Neural cell (in vitro differentiated cells): ENCODE measurements at regions not wholly inside any gene's neighbourhood (a gene's known extent, or its start where the extent isn't known, plus 50 kb on each side); places are given as distances from the start of the nearest gene placed in this dataset.
"Not testable (repeated sequence)": the region's sequence is repeated elsewhere in the genome, so short reads cannot be mapped to it uniquely, and the experiment has no call there.

Experiments
- H2AFZ ChIP-seq: fragments of 200-600, 300-800 bp; sonication (generic), shearing (Covaris generic); 2 replicates; pipeline ENCODE4 v1.6.0; 2014; ENCODE audit warnings: low read depth, mild to moderate bottlenecking, antibody characterized with exemption, low read length, moderate library complexity
- H3F3A ChIP-seq: fragments of 200-600 bp; shearing (Covaris generic); 2 replicates; pipeline ENCODE4 v1.6.1; 2016; ENCODE audit warnings: mild to moderate bottlenecking, moderate library complexity, mixed read lengths, antibody characterized with exemption, low read length; ENCODE audit not compliant: insufficient read depth, poor library complexity, severe bottlenecking
- H3K27ac ChIP-seq: fragments of 200-600, 300-800 bp; sonication (generic), shearing (Covaris generic); 2 replicates; pipeline ENCODE4 v1.5.1; 2014; ENCODE audit warnings: mild to moderate bottlenecking, low read length, moderate library complexity
- H3K27me3 ChIP-seq: fragments of 300-800, 200-600 bp; sonication (generic), shearing (Covaris generic); 2 replicates; pipeline ENCODE4 v1.6.0; 2014; ENCODE audit warnings: mild to moderate bottlenecking, low read depth, low read length, moderate library complexity; ENCODE audit not compliant: insufficient read depth
- H3K36me3 ChIP-seq: fragments of 300-800, 200-600 bp; sonication (generic), shearing (Covaris generic); 2 replicates; pipeline ENCODE4 v1.5.1; 2014; ENCODE audit warnings: mild to moderate bottlenecking, antibody characterized with exemption, low read length, moderate library complexity; ENCODE audit not compliant: insufficient read depth
- H3K4me2 ChIP-seq: fragments of 300-800, 200-600 bp; sonication (generic), shearing (Covaris generic); 2 replicates; pipeline ENCODE4 v1.6.0; 2014; ENCODE audit warnings: mild to moderate bottlenecking, low read length
- H3K4me3 ChIP-seq: fragments of 300-800, 200-600 bp; sonication (generic), shearing (Covaris generic); 2 replicates; pipeline ENCODE4 v1.5.1; 2014; ENCODE audit warnings: mild to moderate bottlenecking, low read length, moderate library complexity
- H3K79me2 ChIP-seq: fragments of 200-600 bp; shearing (Covaris generic); replicated peaks from 2 replicates; pipeline ENCODE4 v1.6.0; 2014; ENCODE audit warnings: mild to moderate bottlenecking, low read length, moderate library complexity; ENCODE audit not compliant: insufficient read depth
- H3K9ac ChIP-seq: fragments of 300-800, 200-600 bp; sonication (generic), shearing (Covaris generic); 2 replicates; pipeline ENCODE4 v1.6.1; 2016; ENCODE audit warnings: mild to moderate bottlenecking, low read length, mixed read lengths
- H3K9me2 ChIP-seq: fragments of 200-600 bp; shearing (Covaris generic); 2 replicates; pipeline ENCODE4 v1.6.1; 2016; ENCODE audit warnings: mild to moderate bottlenecking, low read length, mixed read lengths; ENCODE audit not compliant: insufficient read depth
- H3K9me3 ChIP-seq: fragments of 200-600, 300-800 bp; sonication (generic), shearing (Covaris generic); 2 replicates; pipeline ENCODE4 v1.6.1; 2016; ENCODE audit warnings: mild to moderate bottlenecking, mixed run types, low read length, moderate library complexity, mixed read lengths
- H4K20me1 ChIP-seq: fragments of 200-600 bp; shearing (Covaris generic); 2 replicates; pipeline ENCODE4 v1.6.1; 2016; ENCODE audit warnings: mild to moderate bottlenecking, mixed run types; ENCODE audit not compliant: insufficient read depth
- EP300 ChIP-seq: fragments of 450-650 bp; conservative IDR thresholded peaks from 2 replicates; pipeline ENCODE4 v1.6.1; 2014; ENCODE audit warnings: antibody characterized with exemption, mild to moderate bottlenecking, moderate library complexity; ENCODE audit not compliant: poor library complexity, severe bottlenecking
- EZH2 ChIP-seq: fragments of 200-600, 300-800 bp; shearing (Covaris generic), sonication (generic); IDR thresholded peaks from 2 replicates; pipeline ENCODE4 v1.6.1; 2014; ENCODE audit warnings: antibody characterized with exemption, low read length, borderline replicate concordance, mild to moderate bottlenecking; ENCODE audit not compliant: insufficient read depth, poor library complexity, severe bottlenecking
- MXI1 ChIP-seq: fragments of 450-650 bp; conservative IDR thresholded peaks from 2 replicates; pipeline ENCODE4 v1.6.1; 2014; ENCODE audit warnings: antibody characterized with exemption, mild to moderate bottlenecking; ENCODE audit not compliant: poor library complexity, severe bottlenecking
- POLR2AphosphoS5 ChIP-seq: IDR thresholded peaks from 2 replicates; pipeline ENCODE4 v1.6.1; 2012
- RAD21 ChIP-seq: fragments of 450-650 bp; conservative IDR thresholded peaks from 2 replicates; pipeline ENCODE4 v1.6.1; 2014; ENCODE audit warnings: antibody characterized with exemption, mild to moderate bottlenecking, moderate library complexity
- SMC3 ChIP-seq: fragments of 450-650 bp; conservative IDR thresholded peaks from 2 replicates; pipeline ENCODE4 v1.6.1; 2014; ENCODE audit warnings: antibody characterized with exemption, mild to moderate bottlenecking, moderate library complexity; ENCODE audit not compliant: poor library complexity
- TAF1 ChIP-seq: IDR thresholded peaks from 2 replicates; pipeline ENCODE4 v1.6.1; 2012; ENCODE audit warnings: low read depth
- TF ChIP-seq, protein P1 (sequence below): fragments of 450-650 bp; IDR thresholded peaks from 2 replicates; pipeline ENCODE4 v1.5.1; 2014; ENCODE audit warnings: antibody characterized with exemption, mild to moderate bottlenecking, moderate library complexity; ENCODE audit not compliant: poor library complexity, severe bottlenecking
- TF ChIP-seq, protein P2 (sequence below): IDR thresholded peaks from 2 replicates; pipeline ENCODE4 v1.6.1; 2012; ENCODE audit warnings: borderline replicate concordance

DNA sequence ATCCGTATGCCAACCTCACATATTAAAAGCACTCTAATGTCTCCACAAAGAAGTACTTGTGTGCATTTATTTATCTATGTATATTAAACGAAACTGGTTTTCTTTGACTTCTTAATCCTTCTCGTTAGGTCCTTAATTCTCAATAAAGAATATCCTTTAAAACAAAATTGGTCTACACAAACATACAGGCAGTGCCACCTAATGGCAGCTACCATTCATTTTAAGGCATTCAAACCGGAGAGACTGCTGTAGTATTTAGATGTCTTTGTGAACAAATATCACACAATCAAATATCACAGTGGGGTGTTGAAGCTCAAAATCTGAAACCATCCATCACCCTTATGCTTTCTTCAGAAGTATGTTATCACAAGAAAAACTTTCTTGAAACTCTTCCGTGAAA lies 96.6 kb upstream of the IRAK1BP1 start:
- TF ChIP-seq RAD21 (no peak), POLR2AphosphoS5 (no peak)

DNA sequence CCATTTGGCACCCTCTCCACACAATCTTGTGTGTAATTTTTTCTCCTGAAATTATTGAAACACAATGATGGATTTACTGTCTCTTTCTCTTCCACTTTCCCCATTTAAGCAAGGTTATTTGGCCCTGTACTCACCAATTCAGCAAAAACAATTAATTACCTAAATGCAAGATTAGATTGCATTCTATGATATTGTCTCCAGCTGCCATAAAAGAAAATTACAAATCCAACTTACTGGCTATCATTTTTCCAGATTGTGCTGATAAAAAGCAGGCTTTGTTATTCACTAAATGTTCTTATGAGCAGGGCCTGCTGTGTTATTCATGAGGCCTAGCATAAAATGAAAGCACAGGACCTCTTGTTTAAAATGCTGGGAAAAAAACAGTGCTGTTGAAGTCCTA lies 95.8 kb upstream of the IRAK1BP1 start:
- H3K27me3 ChIP-seq = no peaks in the 10 kb centered on the region
- H3K79me2 ChIP-seq = no peaks in the 10 kb centered on the region
- H3K36me3 ChIP-seq = no peaks in the 10 kb centered on the region
- H3K27ac ChIP-seq = no peak overlapping the region
- H3K9me2 ChIP-seq = no peaks in the 10 kb centered on the region
- H3K4me2 ChIP-seq = no peak overlapping the region
- no peaks in the 10 kb centered on the region for H3F3A ChIP-seq
- no peak overlapping the region for H3K9ac ChIP-seq
- no peak overlapping the region for H3K4me3 ChIP-seq
- no peaks in the 10 kb centered on the region for H4K20me1 ChIP-seq
- no peak overlapping the region for H2AFZ ChIP-seq
- H3K9me3 ChIP-seq = no peaks in the 10 kb centered on the region
- TF ChIP-seq TAF1 (no peak), RAD21 (no peak), MXI1 (no peak), EP300 (no peak), POLR2AphosphoS5 (no peak), SMC3 (no peak), EZH2 (no peak)
- TF ChIP-seq, protein P1, sequence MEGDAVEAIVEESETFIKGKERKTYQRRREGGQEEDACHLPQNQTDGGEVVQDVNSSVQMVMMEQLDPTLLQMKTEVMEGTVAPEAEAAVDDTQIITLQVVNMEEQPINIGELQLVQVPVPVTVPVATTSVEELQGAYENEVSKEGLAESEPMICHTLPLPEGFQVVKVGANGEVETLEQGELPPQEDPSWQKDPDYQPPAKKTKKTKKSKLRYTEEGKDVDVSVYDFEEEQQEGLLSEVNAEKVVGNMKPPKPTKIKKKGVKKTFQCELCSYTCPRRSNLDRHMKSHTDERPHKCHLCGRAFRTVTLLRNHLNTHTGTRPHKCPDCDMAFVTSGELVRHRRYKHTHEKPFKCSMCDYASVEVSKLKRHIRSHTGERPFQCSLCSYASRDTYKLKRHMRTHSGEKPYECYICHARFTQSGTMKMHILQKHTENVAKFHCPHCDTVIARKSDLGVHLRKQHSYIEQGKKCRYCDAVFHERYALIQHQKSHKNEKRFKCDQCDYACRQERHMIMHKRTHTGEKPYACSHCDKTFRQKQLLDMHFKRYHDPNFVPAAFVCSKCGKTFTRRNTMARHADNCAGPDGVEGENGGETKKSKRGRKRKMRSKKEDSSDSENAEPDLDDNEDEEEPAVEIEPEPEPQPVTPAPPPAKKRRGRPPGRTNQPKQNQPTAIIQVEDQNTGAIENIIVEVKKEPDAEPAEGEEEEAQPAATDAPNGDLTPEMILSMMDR = no peak
- TF ChIP-seq, protein P2, sequence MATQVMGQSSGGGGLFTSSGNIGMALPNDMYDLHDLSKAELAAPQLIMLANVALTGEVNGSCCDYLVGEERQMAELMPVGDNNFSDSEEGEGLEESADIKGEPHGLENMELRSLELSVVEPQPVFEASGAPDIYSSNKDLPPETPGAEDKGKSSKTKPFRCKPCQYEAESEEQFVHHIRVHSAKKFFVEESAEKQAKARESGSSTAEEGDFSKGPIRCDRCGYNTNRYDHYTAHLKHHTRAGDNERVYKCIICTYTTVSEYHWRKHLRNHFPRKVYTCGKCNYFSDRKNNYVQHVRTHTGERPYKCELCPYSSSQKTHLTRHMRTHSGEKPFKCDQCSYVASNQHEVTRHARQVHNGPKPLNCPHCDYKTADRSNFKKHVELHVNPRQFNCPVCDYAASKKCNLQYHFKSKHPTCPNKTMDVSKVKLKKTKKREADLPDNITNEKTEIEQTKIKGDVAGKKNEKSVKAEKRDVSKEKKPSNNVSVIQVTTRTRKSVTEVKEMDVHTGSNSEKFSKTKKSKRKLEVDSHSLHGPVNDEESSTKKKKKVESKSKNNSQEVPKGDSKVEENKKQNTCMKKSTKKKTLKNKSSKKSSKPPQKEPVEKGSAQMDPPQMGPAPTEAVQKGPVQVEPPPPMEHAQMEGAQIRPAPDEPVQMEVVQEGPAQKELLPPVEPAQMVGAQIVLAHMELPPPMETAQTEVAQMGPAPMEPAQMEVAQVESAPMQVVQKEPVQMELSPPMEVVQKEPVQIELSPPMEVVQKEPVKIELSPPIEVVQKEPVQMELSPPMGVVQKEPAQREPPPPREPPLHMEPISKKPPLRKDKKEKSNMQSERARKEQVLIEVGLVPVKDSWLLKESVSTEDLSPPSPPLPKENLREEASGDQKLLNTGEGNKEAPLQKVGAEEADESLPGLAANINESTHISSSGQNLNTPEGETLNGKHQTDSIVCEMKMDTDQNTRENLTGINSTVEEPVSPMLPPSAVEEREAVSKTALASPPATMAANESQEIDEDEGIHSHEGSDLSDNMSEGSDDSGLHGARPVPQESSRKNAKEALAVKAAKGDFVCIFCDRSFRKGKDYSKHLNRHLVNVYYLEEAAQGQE = no peak

More for the DNA sequence above, 96.6 kb upstream of the IRAK1BP1 start:
- Histone ChIP-seq H3K27ac (no peak overlapping the region), H3K4me3 (no peak overlapping the region), H2AFZ (no peak overlapping the region), H3F3A (no peaks in the 10 kb centered on the region), H3K9me3 (no peaks in the 10 kb centered on the region), H4K20me1 (no peaks in the 10 kb centered on the region), H3K27me3 (no peaks in the 10 kb centered on the region), H3K79me2 (no peaks in the 10 kb centered on the region), H3K4me2 (no peak overlapping the region), H3K36me3 (no peaks in the 10 kb centered on the region), H3K9me2 (no peaks in the 10 kb centered on the region), H3K9ac (no peak overlapping the region)

DNA sequence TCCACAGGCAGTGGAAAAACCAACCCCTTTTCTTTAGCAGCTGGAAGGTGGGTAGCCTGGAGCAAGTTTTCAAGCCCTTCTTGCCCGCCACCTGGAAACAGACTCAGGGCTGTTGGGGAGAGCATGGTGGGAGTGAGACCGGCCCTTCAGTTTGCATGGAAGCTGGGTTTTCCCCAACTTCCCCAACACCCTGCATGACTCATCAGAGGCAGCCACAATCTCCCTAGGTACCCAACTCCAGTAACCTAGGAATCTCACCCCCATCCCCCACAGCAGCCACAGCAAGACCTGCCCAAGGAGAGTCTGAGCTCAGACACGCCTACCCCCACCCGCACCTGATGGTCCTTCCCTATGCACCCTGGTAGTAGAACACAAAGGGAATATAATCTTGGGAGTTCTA lies 86.3 kb upstream of the IRAK1BP1 start:
- no peak overlapping the region for H3K4me2 ChIP-seq
- H3K27me3 ChIP-seq = no peaks in the 10 kb centered on the region
- no peaks in the 10 kb centered on the region for H3K79me2 ChIP-seq
- no peak overlapping the region for H3K27ac ChIP-seq
- no peak for TF ChIP-seq SMC3
- TF ChIP-seq EP300 = no peak
- no peak for TF ChIP-seq EZH2
- no peaks in the 10 kb centered on the region for H3F3A ChIP-seq
- no peak overlapping the region for H2AFZ ChIP-seq
- no peaks in the 10 kb centered on the region for H3K36me3 ChIP-seq
- no peak overlapping the region for H3K4me3 ChIP-seq
- H3K9me2 ChIP-seq = no peaks in the 10 kb centered on the region
- H3K9me3 ChIP-seq = no peaks in the 10 kb centered on the region
- H4K20me1 ChIP-seq = no peaks in the 10 kb centered on the region
- no peak overlapping the region for H3K9ac ChIP-seq

DNA sequence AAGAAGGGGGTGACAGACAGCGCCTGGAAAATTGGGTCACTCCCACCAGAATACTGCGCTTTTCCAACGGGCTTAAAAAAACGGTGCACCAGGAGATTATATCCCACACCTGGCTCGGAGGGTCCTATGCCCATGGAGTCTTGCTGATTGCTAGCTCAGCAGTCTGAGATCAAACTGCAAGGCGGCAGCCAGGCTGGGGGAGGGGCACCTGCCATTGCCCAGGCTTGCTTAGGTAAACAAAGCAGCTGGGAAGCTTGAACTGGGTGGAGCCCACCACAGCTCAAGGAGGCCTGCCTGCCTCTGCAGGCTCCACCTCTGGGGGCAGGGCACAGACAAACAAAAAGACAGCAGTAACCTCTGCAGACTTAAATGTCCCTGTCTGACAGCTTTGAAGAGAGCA lies 84.0 kb upstream of the IRAK1BP1 start:
- not testable (repeated sequence) for H2AFZ ChIP-seq, H3K36me3 ChIP-seq, H3K4me2 ChIP-seq, H3K79me2 ChIP-seq, H3K27ac ChIP-seq, H3K27me3 ChIP-seq, H3K4me3 ChIP-seq, H3K9me2 ChIP-seq, H3K9me3 ChIP-seq, H3F3A ChIP-seq, H3K9ac ChIP-seq, H4K20me1 ChIP-seq
